WTC11 (cell line): ENCODE measurements at regions not wholly inside any gene's neighbourhood (a gene's known extent, or its start where the extent isn't known, plus 50 kb on each side); places are given as distances from the start of the nearest gene placed in this dataset.

Experiments used
- ATAC-seq: fragments of 200-7000 bp; cut with Tn5 transposase; 2 replicates; pipeline ENCODE4 v1.10.0; 2021; ENCODE audit warnings: mild to moderate bottlenecking, moderate library complexity
- CTCF ChIA-PET: fragments of 300-600 bp; sonication (Branson Sonifier 250); formaldehyde crosslinking; loops from one replicate; lab custom pipeline; 2021; ENCODE audit warnings: antibody characterized with exemption; lab: Charles Lee
- POLR2A ChIA-PET: fragments of 350-600 bp; sonication (Branson Sonifier 250); formaldehyde crosslinking; loops from one replicate; lab custom pipeline; 2021; ENCODE audit warnings: antibody characterized with exemption; lab: Charles Lee
- DNase-seq: peaks from one replicate; pipeline ENCODE4 v3.0.0; 2021; ENCODE audit warnings: low spot score
- H3K27ac Mint-ChIP-seq: 2 replicates; pipeline ENCODE4 v1.8.0; 2021; ENCODE audit warnings: mixed read lengths
- H3K27me3 Mint-ChIP-seq: 2 replicates; pipeline ENCODE4 v1.8.0; 2021; ENCODE audit warnings: low read depth, mild to moderate bottlenecking, moderate library complexity, mixed read lengths
- H3K36me3 Mint-ChIP-seq: 2 replicates; pipeline ENCODE4 v1.8.0; 2021; ENCODE audit warnings: mixed read lengths
- H3K4me1 Mint-ChIP-seq: 2 replicates; pipeline ENCODE4 v1.8.0; 2022; ENCODE audit warnings: mixed read lengths
- H3K4me3 Mint-ChIP-seq: 2 replicates; pipeline ENCODE4 v1.8.0; 2021; ENCODE audit warnings: mild to moderate bottlenecking, moderate library complexity, mixed read lengths
- H3K9me3 Mint-ChIP-seq: 2 replicates; pipeline ENCODE4 v1.8.0; 2021; ENCODE audit warnings: mixed read lengths
- ATF6 ChIP-seq: sonication (generic); formaldehyde crosslinking; IDR thresholded peaks from 2 replicates; pipeline ENCODE4 v1.8.1; 2023; ENCODE audit warnings: mild to moderate bottlenecking, missing genetic modification reagents
- CREB1 ChIP-seq: sonication (generic); formaldehyde crosslinking; IDR thresholded peaks from 2 replicates; pipeline ENCODE4 v1.8.0; 2023; ENCODE audit warnings: mild to moderate bottlenecking, missing genetic modification reagents
- ELF4 ChIP-seq: sonication (generic); formaldehyde crosslinking; IDR thresholded peaks from 2 replicates; pipeline ENCODE4 v1.8.1; 2022; ENCODE audit warnings: low read depth, mild to moderate bottlenecking, moderate library complexity, missing genetic modification reagents
- ERG ChIP-seq: fragments of 250-450 bp; sonication (Bioruptor Pico); IDR thresholded peaks from 2 replicates; pipeline ENCODE4 v1.8.0; 2021; ENCODE audit warnings: mild to moderate bottlenecking
- GRHL2 ChIP-seq: fragments of 250-450 bp; sonication (Bioruptor Pico); IDR thresholded peaks from 2 replicates; pipeline ENCODE4 v1.8.0; 2022; ENCODE audit warnings: mild to moderate bottlenecking, moderate library complexity; ENCODE audit not compliant: insufficient replicate concordance, severe bottlenecking
- JAZF1 ChIP-seq: fragments of 250-450 bp; sonication (Bioruptor Pico); IDR thresholded peaks from 2 replicates; pipeline ENCODE4 v1.9.0; 2021; ENCODE audit warnings: moderate library complexity, mild to moderate bottlenecking, inconsistent platforms
- KAT7 ChIP-seq: sonication (generic); formaldehyde crosslinking; IDR thresholded peaks from 2 replicates; pipeline ENCODE4 v1.8.1; 2023; ENCODE audit warnings: missing genetic modification reagents, mild to moderate bottlenecking, borderline replicate concordance
- NFE2L1 ChIP-seq: sonication (generic); formaldehyde crosslinking; IDR thresholded peaks from 2 replicates; pipeline ENCODE4 v1.8.1; 2023; ENCODE audit warnings: missing genetic modification reagents
- NR1H2 ChIP-seq: sonication (generic); formaldehyde crosslinking; IDR thresholded peaks from 2 replicates; pipeline ENCODE4 v1.9.0; 2021; ENCODE audit warnings: mild to moderate bottlenecking, moderate library complexity, missing genetic modification reagents
- ZMAT4 ChIP-seq: fragments of 250-450 bp; sonication (Bioruptor Pico); IDR thresholded peaks from 2 replicates; pipeline ENCODE4 v1.9.0; 2021; ENCODE audit warnings: mild to moderate bottlenecking
- ZNF263 ChIP-seq: sonication (generic); formaldehyde crosslinking; IDR thresholded peaks from 2 replicates; pipeline ENCODE4 v1.8.1; 2022; ENCODE audit warnings: low read depth, mild to moderate bottlenecking, moderate library complexity, missing genetic modification reagents
- ZNF281 ChIP-seq: sonication (generic); formaldehyde crosslinking; IDR thresholded peaks from 2 replicates; pipeline ENCODE4 v1.8.0; 2023; ENCODE audit warnings: mild to moderate bottlenecking, missing genetic modification reagents
- ZNF423 ChIP-seq: fragments of 250-450 bp; sonication (Bioruptor Pico); IDR thresholded peaks from 2 replicates; pipeline ENCODE4 v2.1.2; 2022; ENCODE audit warnings: mild to moderate bottlenecking, moderate library complexity
- ZSCAN18 ChIP-seq: fragments of 250-450 bp; sonication (Bioruptor Pico); IDR thresholded peaks from 2 replicates; pipeline ENCODE4 v2.1.2; 2022; ENCODE audit warnings: mild to moderate bottlenecking, moderate library complexity

GRCh38 chr7:120028636-120029035 lies 244.3 kb upstream of the KCND2 start:
- ChIA-PET POLR2A (no interaction called here), CTCF (no interaction called here)
- TF ChIP-seq NR1H2 (CRISPR knock-in tag): no peak
- no peak for TF ChIP-seq JAZF1 (CRISPR knock-in tag)
- no peak for TF ChIP-seq NFE2L1 (CRISPR knock-in tag)
- TF ChIP-seq ATF6 (CRISPR knock-in tag): no peak
- TF ChIP-seq ZNF423 (CRISPR knock-in tag): no peak
- no peak for TF ChIP-seq ZSCAN18
- no peak for TF ChIP-seq CREB1 (CRISPR knock-in tag)
- TF ChIP-seq ERG: no peak
- no peak overlapping the region for H3K4me3 Mint-ChIP-seq
- no peaks in the 10 kb centered on the region for H3K27me3 Mint-ChIP-seq
- no peak for DNase-seq
- no peaks in the 10 kb centered on the region for H3K36me3 Mint-ChIP-seq
- H3K4me1 Mint-ChIP-seq: peaks cover 26% of the 10 kb centered on the region
- 0 out of 2 replicates have a peak, but pooled peaks cover 4% of the 10 kb centered on the region for H3K9me3 Mint-ChIP-seq
- ATAC-seq: no peak
- no peak overlapping the region for H3K27ac Mint-ChIP-seq

- ATAC-seq: no peak
- TF ChIP-seq ZNF281 (CRISPR knock-in tag) (no peak), KAT7 (no peak)
- H3K4me3 Mint-ChIP-seq: no peak overlapping the region
- DNase-seq: no peak
- H3K36me3 Mint-ChIP-seq: no peaks in the 10 kb centered on the region
- CTCF ChIA-PET: no interaction called here
- POLR2A ChIA-PET: no interaction called here
- no peaks in the 10 kb centered on the region for H3K27me3 Mint-ChIP-seq
- H3K27ac Mint-ChIP-seq: no peak overlapping the region
- H3K9me3 Mint-ChIP-seq: peaks cover 5% of the 10 kb centered on the region; the same call in 1 of the 2 replicates
- H3K4me1 Mint-ChIP-seq: peaks cover 26% of the 10 kb centered on the region
Observed at GRCh38 chr7:120030876-120031275, 242.1 kb upstream of the KCND2 start.

- ATAC-seq (peak; percentile 88), DNase-seq (no peak)
- TF ChIP-seq ZMAT4 (CRISPR knock-in tag) (no peak), ELF4 (no peak), ZNF263 (CRISPR knock-in tag) (no peak), GRHL2 (CRISPR knock-in tag) (no peak)
- H3K27me3 Mint-ChIP-seq: no peaks in the 10 kb centered on the region
- H3K36me3 Mint-ChIP-seq: peaks cover 7% of the 10 kb centered on the region
- peaks cover 24% of the 10 kb centered on the region for H3K4me1 Mint-ChIP-seq
- H3K27ac Mint-ChIP-seq: peak overlapping the region; percentile 84
- H3K4me3 Mint-ChIP-seq: no peak overlapping the region
- CTCF ChIA-PET: no interaction called here
- peaks cover 20% of the 10 kb centered on the region for H3K9me3 Mint-ChIP-seq
- POLR2A ChIA-PET: interaction anchor here (0.6 kb wide), 1 partner anchor 142 kb away, joined by 5 read pairs; no protein-coding TSS in a partner anchor
Observed at GRCh38 chr7:120033114-120033513, 239.9 kb upstream of the KCND2 start.
